ENCODE measurements at regions not wholly inside any gene's neighbourhood (a gene's known extent, or its start where the extent isn't known, plus 50 kb on each side); places are given as distances from the start of the nearest gene placed in this dataset.

DNA sequence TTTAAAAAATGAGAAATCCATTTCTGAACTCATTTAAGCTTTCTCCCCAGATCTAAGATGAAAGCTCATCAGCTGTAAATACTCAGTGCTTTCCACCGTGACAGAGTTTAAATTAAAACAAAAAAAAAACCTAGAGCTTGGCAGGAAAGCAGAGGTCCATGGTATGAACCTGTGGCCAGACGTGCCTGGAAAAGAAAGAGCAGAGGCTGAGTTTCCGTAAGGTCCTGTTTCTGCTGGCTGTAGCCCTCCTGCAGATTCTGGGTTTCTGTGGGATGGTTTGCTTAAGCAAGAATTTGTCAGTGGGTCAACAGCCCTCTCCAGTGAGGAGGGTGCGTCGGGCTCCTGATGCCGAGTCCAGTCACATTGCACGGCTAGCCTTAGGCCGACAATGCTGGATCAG lies 383.2 kb downstream of the SAMD5 start:
- TF ChIP-seq CTCF (IDR thresholded peaks at IDR 0.05; ENCODE audit: low read length) (no peak), EZH2 (IDR thresholded peaks at IDR 0.05; ENCODE audit: borderline replicate concordance, low read length) (no peak)

Measured in OCI-LY1 (cell line).